Tibial nerve (tissue), 4 donors: ENCODE measurements at regions not wholly inside any gene's neighbourhood (a gene's known extent, or its start where the extent isn't known, plus 50 kb on each side); places are given as distances from the start of the nearest gene placed in this dataset.

ENCODE experiments used
- DNase-seq, 2 donors: peaks; one replicate each; pipeline ENCODE4 v3.0.0-alpha.2; 2019; ENCODE audit warnings: low spot score in 2 of 2
- H3K27ac ChIP-seq, 4 donors: fragments of 200-600 bp; sonication (generic) in 3 of 4; one replicate each; pipeline ENCODE4 v1.5.1; 2017 to 2019; ENCODE audit warnings: mild to moderate bottlenecking in 1 of 4
- H3K27me3 ChIP-seq, 2 donors: fragments of 200-600 bp; sonication (generic) in 1 of 2; one replicate each; pipeline versions ENCODE4 v1.5.1 to v1.6.0; 2017 to 2019
- H3K36me3 ChIP-seq, 3 donors: fragments of 200-600 bp; sonication (generic); one replicate each; pipeline ENCODE4 v1.5.1; 2018 to 2019
- H3K4me1 ChIP-seq, 4 donors: fragments of 200-600 bp; sonication (generic) in 3 of 4; one replicate each; pipeline ENCODE4 v1.5.1; 2017 to 2019
- H3K4me3 ChIP-seq, 4 donors: fragments of 200-600 bp; sonication (generic) in 3 of 4; one replicate each; pipeline ENCODE4 v1.5.1; 2017 to 2019; ENCODE audit warnings: mild to moderate bottlenecking in 1 of 4, moderate library complexity in 1 of 4
- H3K9me3 ChIP-seq, 4 donors: fragments of 200-600 bp; sonication (generic) in 3 of 4; one replicate each; pipeline ENCODE4 v1.5.1; 2017 to 2019
- CTCF ChIP-seq, 5 experiments: fragments of 200-600 bp in 3 of 5; fragments of 450-650 bp in 2 of 5; sonication (generic) in 3 of 5; IDR thresholded peaks; one replicate each; pipeline ENCODE4 v1.5.1; 2016 to 2019; ENCODE audit warnings: antibody characterized with exemption in 5 of 5, mild to moderate bottlenecking in 3 of 5, moderate library complexity in 2 of 5
- EP300 ChIP-seq, 2 donors: sonication (generic); formaldehyde crosslinking; IDR thresholded peaks; one replicate each; pipeline ENCODE4 v1.6.1; 2017; ENCODE audit warnings: antibody characterized with exemption in 2 of 2, mild to moderate bottlenecking in 1 of 2
- POLR2A ChIP-seq, 2 donors: fragments of 450-650 bp; IDR thresholded peaks; one replicate each; pipeline ENCODE4 v1.6.1; 2017; ENCODE audit warnings: antibody characterized with exemption in 2 of 2, mild to moderate bottlenecking in 2 of 2, moderate library complexity in 2 of 2
- WGBS, 2 donors: methylation state at CpG; one replicate each; pipeline ENCODE4 v1.1.5; 2018; 5-methylcytosine and 5-hydroxymethylcytosine counted together

- no peak for DNase-seq
- no peaks in the 10 kb centered on the region for H3K4me1 ChIP-seq
- WGBS, 2 donors: 87 to 93% methylated on average over 3 of the region's 3 CpGs
- H3K27ac ChIP-seq: no peak overlapping the region
- TF ChIP-seq CTCF (IDR thresholded peaks at IDR 0.05) (no peak), EP300 (IDR thresholded peaks at IDR 0.05) (no peak), POLR2A (IDR thresholded peaks at IDR 0.05) (no peak)
- no peaks in the 10 kb centered on the region for H3K27me3 ChIP-seq
- no peaks in the 10 kb centered on the region for H3K36me3 ChIP-seq
- no peak overlapping the region for H3K4me3 ChIP-seq
- H3K9me3 ChIP-seq: no peaks in the 10 kb centered on the region
Measured at GRCh38 chr18:73835039-73835438, 312.6 kb downstream of the FBXO15 start.

GRCh38 chr18:73831688-73832087, 315.9 kb downstream of the FBXO15 start:
- no peak overlapping the region for H3K4me3 ChIP-seq
- no peaks in the 10 kb centered on the region for H3K27me3 ChIP-seq
- 79 to 91% methylated on average over 5 to 6 of the region's 6 CpGs for WGBS, 2 donors
- no peaks in the 10 kb centered on the region for H3K9me3 ChIP-seq
- no peaks in the 10 kb centered on the region for H3K36me3 ChIP-seq
- no peak overlapping the region for H3K27ac ChIP-seq
- no peaks in the 10 kb centered on the region for H3K4me1 ChIP-seq
- DNase-seq: no peak
- TF ChIP-seq EP300 (IDR thresholded peaks at IDR 0.05) (no peak), CTCF (IDR thresholded peaks at IDR 0.05) (no peak), POLR2A (IDR thresholded peaks at IDR 0.05) (no peak)

- no peak for DNase-seq
- no peak overlapping the region for H3K27ac ChIP-seq
- WGBS, 2 donors: 90 to 92% methylated on average over 7 of the region's 7 CpGs
- no peaks in the 10 kb centered on the region for H3K4me1 ChIP-seq
- no peaks in the 10 kb centered on the region for H3K36me3 ChIP-seq
- H3K27me3 ChIP-seq: no peaks in the 10 kb centered on the region
- TF ChIP-seq EP300 (IDR thresholded peaks at IDR 0.05) (no peak), CTCF (IDR thresholded peaks at IDR 0.05) (no peak), POLR2A (IDR thresholded peaks at IDR 0.05) (no peak)
- no peaks in the 10 kb centered on the region for H3K9me3 ChIP-seq
- no peak overlapping the region for H3K4me3 ChIP-seq
Measured at GRCh38 chr18:73829146-73829545, 318.5 kb downstream of the FBXO15 start.

- H3K4me3 ChIP-seq: no peak overlapping the region
- TF ChIP-seq POLR2A (IDR thresholded peaks at IDR 0.05): no peak
- no peak for TF ChIP-seq EP300 (IDR thresholded peaks at IDR 0.05)
- no peak for TF ChIP-seq CTCF (IDR thresholded peaks at IDR 0.05)
- H3K27ac ChIP-seq: no peak overlapping the region
- no peaks in the 10 kb centered on the region for H3K36me3 ChIP-seq
- H3K9me3 ChIP-seq: no peaks in the 10 kb centered on the region
- H3K27me3 ChIP-seq: no peaks in the 10 kb centered on the region
- DNase-seq: no peak
- WGBS, 2 donors: 90 to 93% methylated on average over 7 of the region's 7 CpGs
- H3K4me1 ChIP-seq: no peaks in the 10 kb centered on the region
Measured at GRCh38 chr18:73827801-73828200, 319.8 kb downstream of the FBXO15 start.

GRCh38 chr18:73826098-73826497, 321.5 kb downstream of the FBXO15 start:
- no peak overlapping the region for H3K27ac ChIP-seq
- no peaks in the 10 kb centered on the region for H3K9me3 ChIP-seq
- no peaks in the 10 kb centered on the region for H3K36me3 ChIP-seq
- no peak overlapping the region for H3K4me3 ChIP-seq
- no peak for DNase-seq
- WGBS, 2 donors: 73 to 79% methylated on average over 2 of the region's 2 CpGs
- TF ChIP-seq CTCF (IDR thresholded peaks at IDR 0.05): no peak
- no peak for TF ChIP-seq EP300 (IDR thresholded peaks at IDR 0.05)
- no peaks in the 10 kb centered on the region for H3K27me3 ChIP-seq
- H3K4me1 ChIP-seq: no peaks in the 10 kb centered on the region
